B cell (primary cell): ENCODE measurements at regions not wholly inside any gene's neighbourhood (a gene's known extent, or its start where the extent isn't known, plus 50 kb on each side); places are given as distances from the start of the nearest gene placed in this dataset.

Source experiments
- ATAC-seq: fragments of 200-7000 bp; cut with Tn5 transposase; one replicate; pipeline ENCODE4 v1.10.0; 2021; ENCODE audit warnings: low read depth, mild to moderate bottlenecking, moderate number of reproducible peaks, moderate library complexity
- CTCF ChIA-PET: fragments of 350-600 bp; sonication (Branson Sonifier 250); formaldehyde crosslinking; loops from one replicate; lab custom pipeline; 2021; ENCODE audit warnings: antibody characterized with exemption, inconsistent platforms; lab: Charles Lee
- POLR2A ChIA-PET: fragments of 350-600 bp; sonication (Branson Sonifier 250); formaldehyde crosslinking; loops from one replicate; lab custom pipeline; 2021; ENCODE audit warnings: antibody characterized with exemption; lab: Charles Lee
- DNase-seq: peaks from one replicate; pipeline ENCODE4 v3.0.0; 2013
- H2AFZ ChIP-seq: 2 replicates; pipeline ENCODE4 v1.6.1; 2012; ENCODE audit warnings: mild to moderate bottlenecking, low read depth, low read length; ENCODE audit not compliant: insufficient read depth, poor library complexity, severe bottlenecking
- H3K27ac ChIP-seq, 2 donors: 1 replicate in 1 of 2; 2 replicates in 1 of 2; pipeline ENCODE4 v1.5.1; 2012 to 2013; ENCODE audit warnings: low read length in 2 of 2, mild to moderate bottlenecking in 2 of 2, moderate library complexity in 1 of 2
- H3K27me3 ChIP-seq, 4 experiments: fragments of 200-600 bp in 1 of 4; sonication (generic) in 1 of 4; replicated peaks in 1 of 4; 1 replicate in 2 of 4; 2 replicates in 2 of 4; pipeline versions ENCODE4 v1.6.1 to v1.7.0; 2013 to 2016; ENCODE audit warnings: low read length in 3 of 4, mild to moderate bottlenecking in 2 of 4, mixed read lengths in 1 of 4, moderate library complexity in 1 of 4; ENCODE audit not compliant: insufficient read depth in 4 of 4, control insufficient read depth in 3 of 4; ENCODE audit errors: control extremely low read depth in 1 of 4
- H3K36me3 ChIP-seq, 2 experiments: replicated peaks in 1 of 2; 1 replicate in 1 of 2; 2 replicates in 1 of 2; pipeline versions ENCODE4 v1.6.1 to v1.7.1; 2013; ENCODE audit warnings: low read length in 1 of 2; ENCODE audit not compliant: insufficient read depth in 2 of 2, control insufficient read depth in 1 of 2; ENCODE audit errors: control extremely low read depth in 1 of 2, extremely low read depth in 1 of 2
- H3K4me1 ChIP-seq, 2 donors: fragments of 200-600 bp in 1 of 2; sonication (generic) in 1 of 2; 1 replicate in 1 of 2; 2 replicates in 1 of 2; pipeline versions ENCODE4 v1.5.1 to v1.6.1; 2013 to 2017; ENCODE audit warnings: low read length in 2 of 2; ENCODE audit not compliant: control insufficient read depth in 2 of 2, insufficient read depth in 2 of 2
- H3K4me2 ChIP-seq: replicated peaks from 2 replicates; pipeline ENCODE3; 2012; ENCODE audit warnings: mild to moderate bottlenecking, low read depth, low read length; ENCODE audit not compliant: poor library complexity, severe bottlenecking
- H3K4me3 ChIP-seq, 5 experiments: fragments of 200-600 bp in 1 of 5; sonication (generic) in 1 of 5; 1 replicate in 3 of 5; 2 replicates in 2 of 5; pipeline versions ENCODE4 v1.5.1 to v1.7.0; 2011 to 2016; ENCODE audit warnings: low read length in 4 of 5, mild to moderate bottlenecking in 4 of 5, low read depth in 2 of 5, control low read depth in 1 of 5, moderate library complexity in 1 of 5; ENCODE audit not compliant: insufficient read depth in 1 of 5; ENCODE audit errors: control extremely low read depth in 1 of 5, extremely low read depth in 1 of 5
- H3K79me2 ChIP-seq: fragments of 200-600 bp; sonication (generic); one replicate; pipeline ENCODE4 v1.6.0; 2016; ENCODE audit warnings: low read length; ENCODE audit not compliant: control insufficient read depth, insufficient read depth
- H3K9ac ChIP-seq: fragments of 200-600 bp; sonication (generic); 2 replicates; pipeline ENCODE4 v1.6.1; 2017; ENCODE audit warnings: mild to moderate bottlenecking, low read length, moderate library complexity
- H3K9me3 ChIP-seq, 3 donors: one replicate each; pipeline versions ENCODE4 v1.6.1 to v1.7.1; 2013; ENCODE audit warnings: low read length in 2 of 3; ENCODE audit not compliant: control insufficient read depth in 2 of 3, insufficient read depth in 1 of 3; ENCODE audit errors: control extremely low read depth in 1 of 3
- H4K20me1 ChIP-seq: 2 replicates; pipeline ENCODE4 v1.6.0; 2012; ENCODE audit warnings: mild to moderate bottlenecking, low read length; ENCODE audit not compliant: insufficient read depth, control insufficient read depth, poor library complexity, severe bottlenecking
- H3K27ac Mint-ChIP-seq: one replicate; pipeline ENCODE4 v1.8.0; 2021; ENCODE audit warnings: mixed read lengths
- H3K27me3 Mint-ChIP-seq: one replicate; pipeline ENCODE4 v1.8.0; 2021; ENCODE audit warnings: mixed read lengths
- H3K4me1 Mint-ChIP-seq: one replicate; pipeline ENCODE4 v1.8.0; 2021; ENCODE audit warnings: mixed read lengths
- H3K4me3 Mint-ChIP-seq: one replicate; pipeline ENCODE4 v1.8.0; 2021; ENCODE audit warnings: mixed read lengths
- H3K9me3 Mint-ChIP-seq: one replicate; pipeline ENCODE4 v1.8.0; 2022; ENCODE audit warnings: mixed read lengths; ENCODE audit not compliant: insufficient read depth
- EZH2 ChIP-seq: IDR thresholded peaks from 2 replicates; pipeline ENCODE4 v1.6.1; 2012; ENCODE audit warnings: borderline replicate concordance, low read depth, mild to moderate bottlenecking, moderate library complexity, low read length; ENCODE audit not compliant: insufficient read depth, poor library complexity, severe bottlenecking
- WGBS: methylation state at CpG from one replicate; pipeline ENCODE4 v1.1.5; 2013; ENCODE audit warnings: missing lambda C conversion rate; ENCODE audit not compliant: insufficient coverage; 5-methylcytosine and 5-hydroxymethylcytosine counted together
- intact Hi-C: fragments of 100-400 bp; cut with micrococcal nuclease; formaldehyde crosslinking; loops from one replicate; pipeline ENCODE4 v1.10.0; 2022
- TF ChIP-seq, protein P1 (sequence below): fragments of 200-600 bp; IDR thresholded peaks from one replicate; pipeline ENCODE4 v1.8.0; 2022; ENCODE audit warnings: antibody characterized with exemption, mild to moderate bottlenecking

GRCh38 chr15:92273723-92274122 is 120.0 kb upstream of the ST8SIA2 start:
- ChIA-PET CTCF (no interaction called here), POLR2A (no interaction called here)
- Mint-ChIP-seq H3K27ac (no peak overlapping the region), H3K4me3 (no peak overlapping the region), H3K9me3 (no peaks in the 10 kb centered on the region), H3K27me3 (peaks cover 19% of the 10 kb centered on the region), H3K4me1 (no peaks in the 10 kb centered on the region)
- Histone ChIP-seq H3K9me3 (peaks cover 0 to 4% (median 0%) of the 10 kb centered on the region in 3 donors), H3K4me1 (no peaks in the 10 kb centered on the region), H3K4me2 (no peak overlapping the region), H3K4me3 (no peak overlapping the region), H4K20me1 (no peaks in the 10 kb centered on the region), H3K9ac (no peak overlapping the region), H3K27me3 (no peaks in the 10 kb centered on the region), H3K79me2 (no peaks in the 10 kb centered on the region), H2AFZ (no peak overlapping the region), H3K27ac (no peak overlapping the region), H3K36me3 (no peaks in the 10 kb centered on the region)
- no peak for ATAC-seq
- DNase-seq: no peak
- TF ChIP-seq, protein P1, sequence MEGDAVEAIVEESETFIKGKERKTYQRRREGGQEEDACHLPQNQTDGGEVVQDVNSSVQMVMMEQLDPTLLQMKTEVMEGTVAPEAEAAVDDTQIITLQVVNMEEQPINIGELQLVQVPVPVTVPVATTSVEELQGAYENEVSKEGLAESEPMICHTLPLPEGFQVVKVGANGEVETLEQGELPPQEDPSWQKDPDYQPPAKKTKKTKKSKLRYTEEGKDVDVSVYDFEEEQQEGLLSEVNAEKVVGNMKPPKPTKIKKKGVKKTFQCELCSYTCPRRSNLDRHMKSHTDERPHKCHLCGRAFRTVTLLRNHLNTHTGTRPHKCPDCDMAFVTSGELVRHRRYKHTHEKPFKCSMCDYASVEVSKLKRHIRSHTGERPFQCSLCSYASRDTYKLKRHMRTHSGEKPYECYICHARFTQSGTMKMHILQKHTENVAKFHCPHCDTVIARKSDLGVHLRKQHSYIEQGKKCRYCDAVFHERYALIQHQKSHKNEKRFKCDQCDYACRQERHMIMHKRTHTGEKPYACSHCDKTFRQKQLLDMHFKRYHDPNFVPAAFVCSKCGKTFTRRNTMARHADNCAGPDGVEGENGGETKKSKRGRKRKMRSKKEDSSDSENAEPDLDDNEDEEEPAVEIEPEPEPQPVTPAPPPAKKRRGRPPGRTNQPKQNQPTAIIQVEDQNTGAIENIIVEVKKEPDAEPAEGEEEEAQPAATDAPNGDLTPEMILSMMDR: no peak
- TF ChIP-seq EZH2: no peak
- intact Hi-C loops: no loop called here
- WGBS: 50% methylated on average over 6 of the region's 6 CpGs

GRCh38 chr15:92277776-92278175 is 115.9 kb upstream of the ST8SIA2 start:
- H3K4me2 ChIP-seq: no peak overlapping the region
- peaks cover 0 to 4% (median 0%) of the 10 kb centered on the region in 3 donors for H3K9me3 ChIP-seq
- 76% methylated on average over 1 of the region's 1 CpG for WGBS
- H2AFZ ChIP-seq: no peak overlapping the region
- Mint-ChIP-seq H3K27me3 (peaks cover 20% of the 10 kb centered on the region), H3K4me3 (no peak overlapping the region), H3K27ac (no peak overlapping the region), H3K9me3 (no peaks in the 10 kb centered on the region), H3K4me1 (no peaks in the 10 kb centered on the region)
- no peaks in the 10 kb centered on the region for H4K20me1 ChIP-seq
- H3K36me3 ChIP-seq: no peaks in the 10 kb centered on the region
- no peak overlapping the region for H3K4me3 ChIP-seq
- DNase-seq: no peak
- no peaks in the 10 kb centered on the region for H3K79me2 ChIP-seq
- intact Hi-C loops: no loop called here
- no peak overlapping the region for H3K27ac ChIP-seq
- ATAC-seq: no peak
- no peak overlapping the region for H3K9ac ChIP-seq
- H3K27me3 ChIP-seq: no peaks in the 10 kb centered on the region
- ChIA-PET CTCF (no interaction called here), POLR2A (no interaction called here)
- TF ChIP-seq, protein P1: no peak
- TF ChIP-seq EZH2: no peak
- no peaks in the 10 kb centered on the region for H3K4me1 ChIP-seq
